ENCODE measurements at regions not wholly inside any gene's neighbourhood (a gene's known extent, or its start where the extent isn't known, plus 50 kb on each side); places are given as distances from the start of the nearest gene placed in this dataset.

- Histone ChIP-seq H3K4me3 (no peak overlapping the region), H3K4me1 (no peaks in the 10 kb centered on the region), H3K36me3 (no peaks in the 10 kb centered on the region), H3K27ac (no peak overlapping the region), H3K9me3 (no peaks in the 10 kb centered on the region), H3K27me3 (no peaks in the 10 kb centered on the region)
- TF ChIP-seq, protein P1, sequence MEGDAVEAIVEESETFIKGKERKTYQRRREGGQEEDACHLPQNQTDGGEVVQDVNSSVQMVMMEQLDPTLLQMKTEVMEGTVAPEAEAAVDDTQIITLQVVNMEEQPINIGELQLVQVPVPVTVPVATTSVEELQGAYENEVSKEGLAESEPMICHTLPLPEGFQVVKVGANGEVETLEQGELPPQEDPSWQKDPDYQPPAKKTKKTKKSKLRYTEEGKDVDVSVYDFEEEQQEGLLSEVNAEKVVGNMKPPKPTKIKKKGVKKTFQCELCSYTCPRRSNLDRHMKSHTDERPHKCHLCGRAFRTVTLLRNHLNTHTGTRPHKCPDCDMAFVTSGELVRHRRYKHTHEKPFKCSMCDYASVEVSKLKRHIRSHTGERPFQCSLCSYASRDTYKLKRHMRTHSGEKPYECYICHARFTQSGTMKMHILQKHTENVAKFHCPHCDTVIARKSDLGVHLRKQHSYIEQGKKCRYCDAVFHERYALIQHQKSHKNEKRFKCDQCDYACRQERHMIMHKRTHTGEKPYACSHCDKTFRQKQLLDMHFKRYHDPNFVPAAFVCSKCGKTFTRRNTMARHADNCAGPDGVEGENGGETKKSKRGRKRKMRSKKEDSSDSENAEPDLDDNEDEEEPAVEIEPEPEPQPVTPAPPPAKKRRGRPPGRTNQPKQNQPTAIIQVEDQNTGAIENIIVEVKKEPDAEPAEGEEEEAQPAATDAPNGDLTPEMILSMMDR (IDR thresholded peaks at IDR 0.05), result no peak
- no peak for ATAC-seq
- intact Hi-C loops (cut with DNase I), result no loop called here
- no peak for DNase-seq
These were observed 625.4 kb upstream of the EDIL3 start for GRCh38 chr5:85010014-85010562.

DNA sequence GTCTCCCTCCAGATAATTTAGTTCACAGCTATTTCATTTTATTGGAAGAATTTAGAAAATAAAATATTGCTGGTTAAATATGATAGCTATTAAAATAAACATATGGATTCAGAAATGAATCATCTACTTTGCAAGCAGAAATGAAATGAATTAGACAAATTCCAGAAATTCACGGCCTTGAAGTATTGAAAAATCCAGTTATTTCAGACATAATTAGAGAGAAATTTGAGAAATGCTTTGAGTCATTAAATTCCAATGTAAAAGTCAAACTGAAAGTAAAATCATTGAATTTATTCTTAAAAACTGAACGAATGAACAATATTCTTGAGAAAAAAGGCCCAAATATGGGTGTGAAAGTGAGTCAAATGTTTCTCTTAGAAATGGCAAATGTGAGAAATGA lies 632.6 kb upstream of the EDIL3 start:
- TF ChIP-seq, protein P1 (IDR thresholded peaks at IDR 0.05), result no peak
- H3K4me3 ChIP-seq, result no peak overlapping the region
- no peaks in the 10 kb centered on the region for H3K27me3 ChIP-seq
- ATAC-seq (no peak), DNase-seq (no peak)
- H3K27ac ChIP-seq, result no peak overlapping the region
- no peaks in the 10 kb centered on the region for H3K9me3 ChIP-seq
- no peaks in the 10 kb centered on the region for H3K4me1 ChIP-seq
- no peaks in the 10 kb centered on the region for H3K36me3 ChIP-seq
- intact Hi-C loops (cut with DNase I), result no loop called here

DNA sequence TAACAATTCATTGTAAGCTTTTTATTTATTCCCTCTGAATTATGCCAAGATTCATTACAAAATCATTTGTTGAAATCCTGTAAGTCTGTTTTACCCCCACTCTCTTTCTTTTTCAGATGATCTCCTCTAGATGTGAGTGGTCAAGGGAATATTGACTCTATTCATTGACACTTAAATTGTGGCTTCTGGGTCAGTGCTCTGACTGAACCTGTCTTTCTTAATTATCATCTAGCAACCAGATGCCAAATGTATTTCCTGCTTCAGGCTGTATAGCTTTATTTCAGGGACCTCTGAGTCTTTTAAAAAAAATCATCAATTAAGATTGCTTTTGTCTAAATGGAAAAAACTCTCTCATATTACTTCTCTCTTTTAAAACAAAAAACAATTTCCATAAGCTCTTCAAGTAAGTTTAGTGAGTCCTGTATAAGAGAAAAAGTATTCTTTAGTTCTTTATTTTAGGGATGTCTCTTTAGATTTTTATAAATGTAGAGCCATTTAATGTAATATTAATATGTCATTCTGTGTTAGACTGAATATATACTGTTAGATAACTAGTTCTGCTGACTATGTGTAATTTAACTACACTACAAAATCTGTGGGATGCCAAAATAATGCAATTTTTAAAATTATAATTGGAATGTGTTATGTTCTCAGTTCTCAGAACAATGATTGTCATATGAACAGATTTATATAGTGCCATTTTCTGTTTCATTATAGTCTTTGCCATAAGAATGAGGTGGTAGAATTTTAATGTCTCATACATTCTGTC lies 645.8 kb upstream of the EDIL3 start:
- H3K27ac ChIP-seq, result no peak overlapping the region
- ATAC-seq, result no peak

GRCh38 chr5:85049020-85049419 lies 664.3 kb upstream of the EDIL3 start:
- Histone ChIP-seq H3K9me3 (no peaks in the 10 kb centered on the region), H3K4me3 (no peak overlapping the region), H3K27me3 (no peaks in the 10 kb centered on the region), H3K4me1 (no peaks in the 10 kb centered on the region), H3K27ac (no peak overlapping the region), H3K36me3 (no peaks in the 10 kb centered on the region)
- TF ChIP-seq, protein P1 (IDR thresholded peaks at IDR 0.05), result peak; percentile 21
- DNase-seq (no peak), ATAC-seq (peak; percentile 32)
- intact Hi-C loops (cut with DNase I), result no loop called here

More for the DNA sequence above, 645.8 kb upstream of the EDIL3 start:
- intact Hi-C loops (cut with DNase I), result no loop called here
- H3K4me3 ChIP-seq, result no peak overlapping the region
- TF ChIP-seq, protein P1 (IDR thresholded peaks at IDR 0.05), result no peak
- DNase-seq, result no peak
- H3K27me3 ChIP-seq, result no peaks in the 10 kb centered on the region
- H3K4me1 ChIP-seq, result no peaks in the 10 kb centered on the region
- H3K36me3 ChIP-seq, result no peaks in the 10 kb centered on the region
- no peaks in the 10 kb centered on the region for H3K9me3 ChIP-seq

- TF ChIP-seq, protein P1 (IDR thresholded peaks at IDR 0.05), result no peak
- no peaks in the 10 kb centered on the region for H3K4me1 ChIP-seq
- no peaks in the 10 kb centered on the region for H3K27me3 ChIP-seq
- no peaks in the 10 kb centered on the region for H3K36me3 ChIP-seq
- no peaks in the 10 kb centered on the region for H3K9me3 ChIP-seq
- H3K27ac ChIP-seq, result no peak overlapping the region
- ATAC-seq, result no peak
- no peak overlapping the region for H3K4me3 ChIP-seq
- intact Hi-C loops (cut with DNase I), result no loop called here
- no peak for DNase-seq
These were observed 668.1 kb upstream of the EDIL3 start for GRCh38 chr5:85052826-85053225.
